Glomerular visceral epithelial cell (primary cell): ENCODE measurements at regions not wholly inside any gene's neighbourhood (a gene's known extent, or its start where the extent isn't known, plus 50 kb on each side); places are given as distances from the start of the nearest gene placed in this dataset.
A peak's percentile ranks its signal among the peaks of the same experiment; 100 is the strongest.
"Not testable (repeated sequence)": the region's sequence is repeated elsewhere in the genome, so short reads cannot be mapped to it uniquely, and the experiment has no call there.

Experiments
- DNase-seq: peaks from one replicate; pipeline ENCODE4 v3.0.0-alpha.2; 2016; ENCODE audit errors: extremely low spot score

DNA sequence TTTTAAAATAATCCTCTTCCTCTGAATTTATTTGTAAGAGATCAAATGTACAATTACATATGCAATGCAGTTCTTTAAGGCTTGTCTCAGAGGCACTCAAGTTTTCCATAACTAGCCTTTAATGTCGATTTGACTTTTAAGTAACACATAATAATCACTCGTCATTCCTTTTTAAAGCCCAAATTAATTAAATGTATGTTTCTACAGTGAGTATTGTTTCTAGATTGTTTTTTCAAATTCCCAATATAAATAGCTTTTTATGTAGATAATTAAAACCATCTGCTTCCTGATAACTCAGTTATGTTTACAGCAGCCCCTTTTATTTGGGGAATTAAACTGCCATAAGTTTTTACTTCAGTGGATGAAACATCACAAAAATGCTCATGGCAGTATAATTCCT, 185.1 kb downstream of the ETNK1 start:
- DNase-seq: no peak

DNA sequence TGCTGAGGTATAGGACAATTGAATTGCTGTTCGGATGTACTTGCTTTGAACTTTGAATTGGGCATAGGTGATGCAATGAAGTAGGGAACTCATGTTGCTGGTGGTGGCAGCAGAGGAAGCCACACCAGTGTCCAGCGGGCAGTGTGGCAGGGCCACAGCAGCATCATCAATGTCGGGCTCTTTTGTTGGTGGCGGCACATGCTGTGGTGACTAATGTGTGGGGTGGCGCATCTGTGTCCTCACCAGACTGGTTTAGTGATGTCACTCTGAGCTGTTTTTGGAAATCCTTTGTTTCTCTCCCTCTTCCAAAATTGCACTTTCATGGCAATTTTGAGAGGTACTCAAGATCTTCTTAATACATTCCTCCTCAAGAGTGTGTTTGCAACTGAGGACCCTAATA, 187.6 kb downstream of the ETNK1 start:
- no peak for DNase-seq

DNA sequence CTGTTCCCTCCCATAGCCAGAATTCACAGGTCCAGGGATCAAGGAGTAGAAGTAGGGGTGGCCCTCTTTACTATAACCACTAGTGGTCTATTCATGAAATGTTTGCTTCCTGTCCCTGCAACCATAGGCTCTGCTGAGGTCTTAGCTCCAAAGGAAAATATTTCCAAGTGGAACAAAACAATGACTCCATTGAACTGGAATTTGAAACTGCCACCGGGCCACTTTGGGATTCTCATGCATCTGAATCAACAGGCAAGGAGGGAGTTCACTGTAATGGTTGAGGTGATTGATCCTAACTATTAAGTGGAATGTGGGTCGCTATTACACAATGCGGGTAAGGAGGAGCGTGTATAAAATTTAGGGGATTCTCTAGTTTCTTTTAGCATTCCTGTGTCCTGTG, 197.0 kb downstream of the ETNK1 start:
- DNase-seq: peak; percentile 40

DNA sequence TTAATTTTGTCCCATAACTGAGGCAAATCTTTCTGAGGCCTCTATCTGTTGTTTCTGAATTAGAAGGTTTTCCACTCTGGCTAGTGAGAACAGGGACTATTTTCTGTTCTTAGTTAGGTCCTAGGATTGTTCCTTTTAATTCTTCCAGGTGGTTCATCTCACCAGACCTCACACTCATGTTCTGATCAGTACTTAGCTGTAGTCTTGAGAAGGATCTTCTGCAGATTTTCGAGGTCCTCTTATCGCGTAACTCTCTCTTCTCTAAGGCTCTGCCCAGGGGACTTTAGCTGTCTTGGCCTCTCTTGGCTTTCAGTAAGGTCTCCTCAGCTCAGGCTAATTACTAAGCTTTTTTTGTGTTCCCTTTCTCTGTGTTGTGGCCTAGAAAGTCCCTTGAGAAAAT, 201.1 kb downstream of the ETNK1 start:
- DNase-seq: no peak

DNA sequence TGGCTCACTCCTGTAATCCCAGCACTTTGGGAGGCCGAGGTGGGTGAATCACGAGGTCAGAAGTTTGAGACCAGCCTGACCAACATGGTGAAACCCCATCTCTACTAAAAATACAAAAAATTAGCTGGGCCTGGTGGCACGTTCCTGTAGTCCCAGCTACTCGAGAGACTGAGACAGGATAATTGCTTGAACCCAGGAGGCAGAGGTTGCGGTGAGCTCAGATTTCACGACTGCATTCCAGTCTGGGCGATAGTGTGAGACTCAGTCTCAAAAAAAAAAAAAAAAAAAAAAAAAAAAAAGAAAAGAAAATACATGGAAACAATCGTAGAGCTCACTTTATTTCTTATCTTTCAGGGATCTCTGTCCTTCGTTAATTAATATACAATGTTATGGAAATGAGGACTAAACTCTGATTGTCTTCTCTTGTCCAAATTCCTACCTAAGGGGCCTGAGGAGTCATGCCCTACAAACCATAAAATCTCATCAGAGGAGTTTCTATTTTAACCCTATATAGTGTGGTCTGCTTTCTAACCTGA, 201.5 kb downstream of the ETNK1 start:
- DNase-seq: not testable (repeated sequence)

DNA sequence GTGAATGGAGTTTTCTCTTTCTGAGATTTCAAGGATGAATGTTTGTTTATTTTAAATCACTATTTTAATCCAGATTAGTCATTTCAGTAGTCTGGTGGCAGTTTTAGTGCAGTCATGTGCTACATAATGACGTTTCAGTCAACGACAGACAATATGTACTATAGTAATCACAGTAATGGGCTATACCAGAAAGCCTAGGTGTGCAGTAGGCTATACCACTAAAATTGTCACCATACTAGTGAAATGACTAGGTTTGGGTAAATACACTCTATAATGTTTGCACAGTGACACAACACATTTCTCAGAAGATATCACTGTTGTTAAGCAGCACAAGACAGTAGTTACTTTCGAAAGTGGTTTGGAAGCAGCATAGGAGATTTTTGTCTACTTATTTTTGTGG, 203.1 kb downstream of the ETNK1 start:
- DNase-seq: no peak

DNA sequence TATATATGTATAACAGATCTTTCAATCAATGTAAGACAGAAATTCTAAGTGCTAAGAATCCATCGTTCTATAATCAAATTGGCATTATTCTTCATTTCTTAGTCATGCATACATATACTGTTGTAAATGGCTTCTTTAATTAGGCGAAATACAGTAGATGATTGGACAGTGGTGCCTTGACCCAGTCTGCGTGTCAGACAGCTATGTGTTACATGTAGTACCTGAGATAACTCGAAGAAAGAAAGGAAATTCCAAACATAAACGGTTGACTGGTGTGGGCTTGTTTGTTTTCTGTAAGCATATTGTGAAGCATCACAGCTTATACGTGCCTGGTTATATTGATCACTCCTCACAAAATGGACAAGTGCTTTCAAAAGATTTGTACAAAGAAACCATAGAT, 210.5 kb downstream of the ETNK1 start:
- no peak for DNase-seq

DNA sequence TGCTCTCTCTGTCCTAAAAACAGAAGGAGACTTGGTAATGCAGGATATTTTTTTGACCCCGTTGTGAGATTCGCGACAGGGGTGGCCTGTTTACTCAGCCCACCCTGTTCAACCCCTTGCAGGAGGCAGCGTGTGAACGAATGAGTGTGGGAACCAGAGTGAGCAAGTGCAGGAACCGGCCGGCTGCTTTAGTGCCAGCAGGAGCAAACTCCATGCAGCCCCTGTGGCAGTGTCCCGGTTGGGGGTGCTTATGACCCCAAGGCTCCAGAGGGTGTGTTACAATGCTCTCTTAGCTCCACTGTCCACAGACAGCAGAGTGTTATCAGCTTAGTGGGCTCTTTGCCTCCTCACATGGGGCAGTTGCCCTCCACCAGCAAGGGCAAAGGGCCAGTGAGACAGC, 225.2 kb downstream of the ETNK1 start:
- DNase-seq: no peak

DNA sequence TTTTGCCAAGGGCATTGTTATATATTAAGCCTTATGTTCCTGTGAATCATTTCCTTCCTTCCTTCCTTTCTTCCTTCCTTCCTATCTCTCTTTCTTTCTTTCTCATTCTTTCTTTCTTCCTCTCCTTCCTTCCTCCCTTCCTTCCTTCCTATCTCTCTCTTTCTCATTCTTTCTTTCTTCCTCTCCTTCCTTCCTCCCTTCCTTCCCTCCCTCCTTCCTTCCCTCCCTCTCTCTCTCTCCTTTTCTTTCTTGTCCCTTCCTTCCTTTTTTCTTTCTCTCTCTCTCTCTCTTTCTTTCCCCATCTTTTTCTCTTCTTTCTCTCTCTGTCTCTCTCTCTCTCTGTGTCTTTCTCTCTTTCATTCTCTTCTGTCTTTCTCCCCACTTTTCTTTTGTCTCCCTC, 226.6 kb downstream of the ETNK1 start:
- no peak for DNase-seq

DNA sequence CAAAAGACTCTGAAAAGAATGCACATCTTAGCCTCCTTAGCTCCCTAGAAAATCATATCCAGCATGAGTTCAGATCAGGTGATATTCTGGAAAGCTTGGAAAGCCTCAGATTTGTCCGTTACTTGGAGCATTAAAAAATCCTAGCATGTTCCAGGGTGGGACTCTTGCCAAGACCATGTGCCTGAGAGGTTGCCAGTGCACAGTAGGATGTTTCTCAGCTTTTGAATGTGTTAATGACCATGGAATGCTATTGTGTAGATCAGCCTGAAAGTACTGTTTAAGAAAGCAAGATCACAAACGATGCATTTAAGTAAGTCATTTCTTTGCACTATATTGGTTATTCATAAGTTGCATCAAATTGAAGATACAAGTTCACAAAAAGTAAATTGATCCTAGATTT, 230.5 kb downstream of the ETNK1 start:
- no peak for DNase-seq

DNA sequence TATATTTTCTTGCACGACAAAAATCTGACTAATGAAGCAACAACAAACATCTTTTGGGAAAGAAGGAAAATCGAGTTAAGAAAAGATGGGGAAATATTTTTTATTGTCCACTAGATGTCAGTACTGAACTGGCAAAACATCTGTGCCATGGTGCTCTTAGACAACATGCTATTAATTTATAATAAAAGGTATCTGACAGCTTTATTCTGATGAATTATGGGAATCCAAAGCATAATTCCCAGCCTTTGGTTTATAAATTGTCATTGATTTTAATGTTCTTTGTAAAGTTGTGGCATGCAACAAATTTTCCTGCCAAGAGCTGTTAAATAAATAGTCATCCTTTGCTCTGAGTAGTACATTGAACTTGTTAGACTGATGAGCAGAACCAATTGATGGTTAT, 231.2 kb downstream of the ETNK1 start:
- DNase-seq: peak; percentile 29

DNA sequence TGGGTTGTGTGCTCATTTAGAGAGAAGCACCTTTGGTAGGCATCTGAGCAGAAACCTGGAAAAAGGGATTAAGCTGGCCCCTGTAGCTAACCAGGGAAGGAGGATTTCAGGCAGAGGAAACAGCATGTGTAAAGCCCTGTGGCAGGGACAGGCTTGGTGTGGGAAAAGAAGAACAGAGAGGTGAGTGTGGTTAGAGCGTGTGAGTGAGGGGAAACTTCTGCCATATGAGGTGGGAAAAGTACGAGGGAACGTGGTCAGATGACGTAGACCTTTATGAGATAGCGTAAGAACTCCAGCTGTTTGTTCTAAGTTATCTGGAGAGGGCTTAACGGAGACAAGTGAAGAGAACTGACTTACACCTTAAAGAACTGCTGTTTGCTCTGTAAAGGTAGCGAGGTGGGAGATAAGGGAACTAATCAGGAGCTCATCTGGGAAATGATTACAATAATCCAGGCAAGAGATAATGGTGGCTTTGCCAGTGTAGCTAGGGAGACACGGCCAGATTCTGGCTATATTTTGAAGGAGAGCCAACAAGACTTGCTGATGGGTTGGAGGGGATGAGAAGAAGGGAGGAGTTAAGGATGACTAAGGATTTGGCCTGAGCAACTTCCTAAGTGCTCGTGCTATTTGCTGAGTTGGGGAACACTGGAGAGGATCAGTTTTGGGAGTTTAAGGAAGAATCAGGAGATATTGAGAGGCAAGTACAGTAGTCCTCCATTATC, 234.0 kb downstream of the ETNK1 start:
- no peak for DNase-seq

DNA sequence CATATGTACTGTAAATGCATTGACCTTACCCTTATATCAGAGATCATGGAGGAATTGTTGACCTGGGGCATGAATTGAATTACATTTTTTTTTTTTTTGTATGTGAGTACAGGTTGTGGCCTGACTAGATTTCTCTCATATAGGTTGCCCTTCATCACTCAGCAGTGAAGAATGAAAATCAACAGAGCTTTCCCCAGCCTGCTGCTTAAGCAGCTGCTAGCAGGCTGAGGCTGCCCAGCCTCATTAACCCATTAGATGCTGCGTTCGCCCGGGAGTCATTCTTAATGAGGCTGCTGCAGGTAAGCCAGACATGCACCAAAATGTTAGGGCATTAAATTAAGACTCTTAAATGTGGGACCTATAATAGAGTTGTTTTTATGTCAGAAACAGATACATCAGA, 236.0 kb downstream of the ETNK1 start:
- DNase-seq: no peak

DNA sequence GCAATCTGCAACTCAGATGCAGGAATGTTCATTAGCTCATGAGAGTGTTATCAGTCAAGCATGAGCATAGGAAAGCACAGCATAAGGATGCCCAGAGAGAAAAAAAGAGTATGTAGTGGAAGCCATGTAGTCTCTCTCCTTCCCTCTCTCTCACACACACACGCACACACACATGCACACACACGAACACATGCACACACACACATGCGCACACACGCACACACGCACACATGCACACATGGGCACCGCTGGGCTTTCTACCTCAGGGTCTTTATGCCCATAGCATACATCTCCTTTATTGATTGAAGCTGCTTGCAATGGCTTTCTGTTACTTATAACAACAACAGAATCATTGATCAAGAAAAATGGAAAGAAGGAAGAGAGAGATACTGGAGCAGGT, 240.9 kb downstream of the ETNK1 start:
- no peak for DNase-seq

DNA sequence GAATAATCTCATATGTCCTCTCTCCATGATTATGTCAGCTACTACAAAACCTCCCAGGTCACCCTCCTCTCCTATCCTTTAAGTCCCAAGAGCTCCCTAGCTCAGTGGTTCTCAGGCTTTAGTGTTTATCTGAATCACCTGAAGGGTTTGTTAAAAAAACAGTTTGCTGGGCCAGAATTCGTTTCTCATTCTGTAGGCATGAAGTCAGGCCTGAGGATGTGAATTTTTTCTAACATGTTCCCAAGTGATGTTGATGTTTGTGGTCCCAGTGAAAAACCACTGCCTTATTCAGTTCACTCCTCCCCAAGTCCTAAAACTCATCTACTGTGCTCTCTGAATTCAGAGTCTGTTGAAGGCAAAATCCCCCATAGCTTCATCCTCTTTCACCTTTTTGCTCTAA, 241.4 kb downstream of the ETNK1 start:
- DNase-seq: no peak

DNA sequence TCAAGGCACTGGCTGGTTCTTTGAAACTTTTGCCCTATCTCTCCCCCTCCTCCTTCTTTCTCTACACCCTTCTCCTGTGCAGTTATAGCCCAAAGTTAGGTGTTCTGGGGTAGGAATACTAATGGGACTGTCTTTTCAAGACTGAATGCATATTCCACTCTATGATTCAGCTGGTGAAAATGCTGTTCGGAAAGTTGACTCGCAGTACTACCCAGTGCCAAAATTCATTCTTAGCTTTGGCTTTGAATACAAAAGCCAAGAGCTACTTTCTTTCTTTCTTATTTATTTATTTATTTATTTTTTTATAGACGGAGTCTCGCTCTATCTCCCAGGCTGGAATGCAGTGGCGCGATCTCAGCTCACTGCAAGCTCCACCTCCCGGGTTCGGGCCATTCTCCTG, 249.2 kb downstream of the ETNK1 start:
- DNase-seq: no peak

DNA sequence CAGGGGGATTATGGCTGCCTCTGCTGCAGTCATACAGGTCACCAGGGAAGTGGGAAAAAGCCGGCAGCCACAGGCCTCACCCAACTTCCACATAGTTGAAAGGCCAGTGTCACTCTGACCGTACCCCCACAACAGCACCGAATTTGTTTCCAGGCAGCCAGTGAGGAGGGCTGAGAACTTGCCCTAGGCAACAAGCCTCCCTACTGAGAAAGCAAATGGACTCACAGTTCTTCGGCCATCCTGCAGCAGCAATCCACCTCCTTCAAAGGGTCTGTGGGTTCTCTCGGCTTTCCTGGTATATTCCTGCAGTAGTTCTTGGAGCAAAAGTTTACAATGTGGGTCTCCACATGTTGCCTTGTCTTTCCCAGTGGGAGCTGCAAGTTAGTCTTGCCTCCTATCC, 251.3 kb downstream of the ETNK1 start:
- DNase-seq: no peak

DNA sequence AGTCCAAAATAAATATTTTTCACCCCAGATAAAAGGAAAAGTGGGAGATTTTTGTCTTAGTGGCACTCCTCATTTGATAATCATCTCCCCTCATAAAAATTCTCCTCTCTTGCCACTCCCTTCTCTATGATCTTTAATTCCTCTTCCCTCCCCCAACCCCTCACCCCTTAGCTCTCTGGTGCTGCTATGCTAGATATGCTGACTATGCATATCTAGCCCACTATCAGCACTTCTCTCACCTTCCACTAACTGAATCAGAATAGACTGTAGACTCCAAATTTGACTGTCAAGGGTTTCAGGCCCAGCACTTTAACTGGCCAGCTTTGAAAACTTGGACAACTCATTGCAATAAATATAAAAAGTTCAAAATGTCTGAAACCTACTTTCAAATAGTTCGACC, 254.2 kb downstream of the ETNK1 start:
- no peak for DNase-seq

DNA sequence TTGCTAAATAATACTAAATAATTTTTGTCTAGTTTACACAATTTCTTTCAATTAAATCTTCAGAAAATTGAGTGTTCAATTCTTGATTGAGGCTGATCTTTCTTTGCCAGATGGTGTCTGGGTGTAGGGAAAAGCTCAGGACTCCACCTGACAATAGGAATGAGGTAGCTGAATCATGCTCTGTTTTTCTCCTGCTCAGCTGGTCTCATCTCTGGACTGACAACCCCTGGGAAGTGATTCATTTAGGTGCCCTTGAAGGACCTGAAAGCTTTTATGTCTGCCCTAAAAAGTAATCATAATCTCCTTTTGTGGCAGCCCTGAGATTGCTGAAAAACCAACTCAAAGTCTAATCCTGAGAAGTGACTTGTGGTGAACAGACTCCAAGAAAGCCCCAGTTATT, 255.4 kb downstream of the ETNK1 start:
- DNase-seq: no peak

DNA sequence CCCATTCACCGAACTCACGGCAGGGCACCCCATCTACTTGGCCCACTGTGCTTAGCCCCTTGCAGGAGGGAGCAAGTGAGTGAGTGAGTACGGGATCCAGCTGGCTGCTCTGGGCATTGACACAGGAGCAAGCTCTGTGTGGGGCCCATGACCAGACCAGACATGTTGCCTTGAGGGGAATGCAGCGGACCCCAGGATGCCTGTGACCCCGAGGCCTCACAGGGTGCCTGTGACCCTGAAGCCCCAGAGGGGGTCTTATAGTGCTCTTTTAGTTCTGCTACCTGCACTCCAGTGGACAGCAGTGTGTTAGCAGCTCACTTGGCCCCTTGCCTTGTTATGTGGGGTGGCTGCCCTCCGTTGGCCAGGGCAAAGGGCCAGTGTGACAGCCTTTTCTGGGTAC, 255.8 kb downstream of the ETNK1 start:
- no peak for DNase-seq

DNA sequence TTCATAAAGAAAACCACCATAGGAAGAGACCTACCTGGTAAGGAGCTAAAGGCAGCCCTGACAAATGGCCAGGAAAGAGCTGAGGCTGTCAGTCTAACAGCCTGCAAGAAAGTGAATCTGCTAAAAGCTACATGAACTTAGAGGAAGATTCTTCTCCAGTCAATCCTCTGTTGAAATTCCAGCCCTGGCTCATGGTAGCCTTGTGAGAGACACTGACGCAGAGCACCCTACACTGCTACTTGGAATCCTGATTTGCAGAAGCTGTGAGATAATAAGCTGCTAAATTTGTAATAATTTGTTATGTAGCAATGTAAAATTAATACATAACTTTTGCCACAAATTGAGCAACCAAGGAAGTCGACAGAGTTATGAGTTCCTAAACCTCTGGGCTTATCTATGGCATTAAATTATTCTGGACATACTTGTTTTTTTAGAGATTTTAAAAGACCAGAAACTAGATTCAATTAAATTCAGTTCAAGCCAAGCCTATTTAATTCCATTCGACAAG, 257.0 kb downstream of the ETNK1 start:
- no peak for DNase-seq

DNA sequence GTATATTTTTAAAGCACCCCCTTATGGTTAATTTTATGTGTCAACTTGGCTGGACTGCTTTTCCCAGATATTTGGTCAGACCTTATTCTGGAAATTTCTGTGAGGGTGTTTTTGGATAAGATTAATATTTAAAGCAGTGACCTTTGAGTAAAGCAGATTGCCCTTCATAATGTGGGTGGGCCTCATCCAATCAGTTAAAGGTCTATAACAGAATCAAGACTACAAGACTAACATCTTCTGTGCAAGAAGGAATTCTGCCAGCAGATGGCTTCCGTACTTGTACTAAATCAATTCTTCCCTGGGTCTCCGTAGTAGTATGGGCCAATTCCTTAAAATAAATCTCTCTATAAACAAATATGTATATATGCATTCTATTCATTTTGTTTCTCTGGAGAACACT, 257.6 kb downstream of the ETNK1 start:
- no peak for DNase-seq

DNA sequence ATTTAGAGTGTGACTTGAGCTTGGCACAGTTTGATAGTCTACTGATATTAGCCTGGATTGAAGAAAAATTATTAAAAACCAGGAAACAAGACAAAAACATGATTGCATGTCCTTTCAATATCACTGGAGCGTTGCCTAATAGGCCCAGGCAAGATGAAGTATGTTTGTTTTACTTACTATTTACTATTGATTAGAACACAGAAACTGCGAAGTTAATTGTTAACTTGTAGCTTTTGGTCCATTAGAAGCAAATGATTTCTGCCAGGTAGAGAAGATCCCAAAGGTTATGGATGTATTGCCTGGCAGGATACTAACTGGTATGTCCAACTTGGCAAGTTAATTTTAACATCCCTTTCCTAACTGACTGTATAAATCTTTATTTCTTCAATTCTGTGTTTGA, 268.9 kb downstream of the ETNK1 start:
- no peak for DNase-seq

DNA sequence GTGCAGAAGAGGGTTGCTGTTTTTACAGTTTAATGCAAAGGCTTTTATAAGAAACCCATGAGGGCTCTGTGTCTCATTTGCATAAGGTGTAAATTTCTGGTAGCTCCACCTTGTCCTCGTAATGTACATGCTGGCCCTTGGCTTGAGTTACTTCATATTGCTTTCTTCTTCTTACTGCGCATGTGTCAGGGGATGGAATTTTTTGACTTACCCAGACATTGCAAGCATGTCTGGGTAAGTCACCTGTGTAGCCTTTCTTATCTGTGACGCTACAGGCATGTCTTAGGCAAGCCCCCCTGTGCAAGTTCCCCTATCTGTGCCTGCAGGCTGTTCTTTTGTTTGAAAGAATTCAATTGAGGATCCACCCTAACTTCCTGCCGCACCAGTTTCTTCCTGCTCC, 274.2 kb downstream of the ETNK1 start:
- DNase-seq: no peak
